A673 (cell line): ENCODE measurements at regions not wholly inside any gene's neighbourhood (a gene's known extent, or its start where the extent isn't known, plus 50 kb on each side); places are given as distances from the start of the nearest gene placed in this dataset.
"Not testable (repeated sequence)": the region's sequence is repeated elsewhere in the genome, so short reads cannot be mapped to it uniquely, and the experiment has no call there.

ENCODE experiments used
- BruUV-seq: library from RNA; stranded (reverse); fragments of 400-500 nt; replicated peaks from 2 replicates; lab custom pipeline; 2021; lab: Mats Ljungman, UMichigan
- CTCF ChIA-PET: fragments of 300-600 bp; sonication (Branson Sonifier 250); formaldehyde crosslinking; loops from one replicate; lab custom pipeline; 2022; ENCODE audit warnings: antibody characterized with exemption; lab: Charles Lee
- POLR2A ChIA-PET: fragments of 300-600 bp; sonication (Branson Sonifier 250); formaldehyde crosslinking; loops from one replicate; lab custom pipeline; 2022; ENCODE audit warnings: antibody characterized with exemption; ENCODE audit not compliant: low non-redundant PET; lab: Charles Lee
- DNase-seq: peaks from one replicate; pipeline ENCODE4 v3.0.0-alpha.2; 2015; ENCODE audit warnings: low spot score
- H3K27ac ChIP-seq: fragments of 200-600 bp; sonication (generic); 2 replicates; pipeline ENCODE4 v1.5.1; 2016; ENCODE audit warnings: mixed run types, low read depth, mild to moderate bottlenecking, mixed read lengths, antibody characterized with exemption, low read length; ENCODE audit not compliant: poor library complexity, severe bottlenecking
- H3K27me3 ChIP-seq: fragments of 200-600 bp; sonication (generic); replicated peaks from 2 replicates; pipeline ENCODE4 v1.6.1; 2017; ENCODE audit warnings: mixed run types, low read depth, mild to moderate bottlenecking, mixed read lengths, antibody characterized with exemption, low read length; ENCODE audit not compliant: insufficient read depth, poor library complexity
- H3K36me3 ChIP-seq: fragments of 200-600 bp; sonication (generic); 2 replicates; pipeline ENCODE4 v1.6.1; 2016; ENCODE audit warnings: mixed run types, mild to moderate bottlenecking, mixed read lengths, antibody characterized with exemption, low read length; ENCODE audit not compliant: insufficient read depth, poor library complexity, severe bottlenecking
- H3K4me1 ChIP-seq: fragments of 200-600 bp; sonication (generic); 2 replicates; pipeline ENCODE4 v1.6.1; 2017; ENCODE audit warnings: mixed run types, mild to moderate bottlenecking, mixed read lengths, antibody characterized with exemption, low read length; ENCODE audit not compliant: insufficient read depth, poor library complexity, severe bottlenecking
- H3K4me3 ChIP-seq: fragments of 200-600 bp; sonication (generic); 2 replicates; pipeline ENCODE4 v1.5.1; 2016; ENCODE audit warnings: low read depth, mixed run types, mild to moderate bottlenecking, mixed read lengths, low read length; ENCODE audit not compliant: poor library complexity, severe bottlenecking
- H3K9me3 ChIP-seq: fragments of 200-600 bp; sonication (generic); 2 replicates; pipeline ENCODE4 v1.6.1; 2016; ENCODE audit warnings: mixed run types, low read depth, mild to moderate bottlenecking, mixed read lengths, antibody characterized with exemption, low read length; ENCODE audit not compliant: poor library complexity, severe bottlenecking
- CTCF ChIP-seq: fragments of 300-800, 200-600 bp; sonication (generic); conservative IDR thresholded peaks from 2 replicates; pipeline ENCODE4 v1.5.1; 2017; ENCODE audit warnings: low read depth, mild to moderate bottlenecking, antibody characterized with exemption, low read length, moderate library complexity, mixed read lengths
- EZH2 ChIP-seq: fragments of 200-600 bp; sonication (generic); IDR thresholded peaks from 2 replicates; pipeline ENCODE4 v1.6.1; 2017; ENCODE audit warnings: borderline replicate concordance, low read depth, mild to moderate bottlenecking, mixed read lengths, antibody characterized with exemption, low read length; ENCODE audit not compliant: poor library complexity, severe bottlenecking
- intact Hi-C: fragments of 100-400 bp; cut with micrococcal nuclease; formaldehyde crosslinking; loops from one replicate; pipeline ENCODE4 v1.10.0; 2022; ENCODE audit not compliant: unreplicated experiment

GRCh38 chrX:112473654-112474053, 206.1 kb downstream of the LHFPL1 start:
- H3K4me1 ChIP-seq: no peaks in the 10 kb centered on the region
- BruUV-seq: no TSS peak
- H3K27me3 ChIP-seq: no peaks in the 10 kb centered on the region
- H3K27ac ChIP-seq: no peak overlapping the region
- no peaks in the 10 kb centered on the region for H3K9me3 ChIP-seq
- no peak overlapping the region for H3K4me3 ChIP-seq
- no peak for TF ChIP-seq CTCF
- TF ChIP-seq EZH2: no peak
- CTCF ChIA-PET: no interaction called here
- DNase-seq: no peak
- POLR2A ChIA-PET: no interaction called here
- no peaks in the 10 kb centered on the region for H3K36me3 ChIP-seq
- intact Hi-C loops: no loop called here

- H3K36me3 ChIP-seq: no peaks in the 10 kb centered on the region
- no peaks in the 10 kb centered on the region for H3K4me1 ChIP-seq
- no TSS peak for BruUV-seq
- intact Hi-C loops: no loop called here
- H3K9me3 ChIP-seq: no peaks in the 10 kb centered on the region
- ChIA-PET POLR2A (no interaction called here), CTCF (no interaction called here)
- no peak overlapping the region for H3K27ac ChIP-seq
- H3K4me3 ChIP-seq: no peak overlapping the region
- no peak for DNase-seq
- H3K27me3 ChIP-seq: no peaks in the 10 kb centered on the region
- TF ChIP-seq CTCF (no peak), EZH2 (no peak)
Observed at GRCh38 chrX:112470551-112470950, 209.2 kb downstream of the LHFPL1 start.

GRCh38 chrX:112461949-112462450, 217.7 kb downstream of the LHFPL1 start:
- DNase-seq, H3K4me3 ChIP-seq, intact Hi-C loops, POLR2A ChIA-PET, H3K27ac ChIP-seq, CTCF ChIA-PET, H3K4me1 ChIP-seq, BruUV-seq, H3K9me3 ChIP-seq, H3K36me3 ChIP-seq, H3K27me3 ChIP-seq: not testable (repeated sequence)

DNA sequence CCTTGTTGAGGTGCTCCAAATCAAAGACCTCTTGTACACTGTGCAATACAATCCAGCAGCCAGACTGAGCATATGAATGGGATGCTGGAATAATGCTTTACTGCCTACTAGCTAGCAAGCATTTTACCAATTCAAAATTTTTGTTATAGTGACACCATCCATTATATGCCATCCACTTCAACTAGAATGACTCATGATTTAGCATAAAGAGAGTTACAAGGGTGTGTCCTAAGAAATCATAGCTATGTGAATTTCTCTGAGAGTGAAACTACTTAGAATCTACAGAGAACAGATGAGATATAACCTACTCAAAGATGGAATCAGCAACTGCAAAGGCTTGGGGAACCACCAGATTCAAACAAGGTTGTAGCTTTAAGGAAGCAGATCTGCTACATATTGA, 221.9 kb downstream of the LHFPL1 start:
- no peak overlapping the region for H3K4me3 ChIP-seq
- no peak overlapping the region for H3K27ac ChIP-seq
- no peaks in the 10 kb centered on the region for H3K4me1 ChIP-seq
- no peaks in the 10 kb centered on the region for H3K36me3 ChIP-seq
- no peak for DNase-seq
- H3K27me3 ChIP-seq: peaks cover 6% of the 10 kb centered on the region
- BruUV-seq: no TSS peak
- intact Hi-C loops: no loop called here
- ChIA-PET POLR2A (no interaction called here), CTCF (no interaction called here)
- peaks cover 3% of the 10 kb centered on the region for H3K9me3 ChIP-seq
- no peak for TF ChIP-seq EZH2
- TF ChIP-seq CTCF: no peak
